ENCODE measurements at regions not wholly inside any gene's neighbourhood (a gene's known extent, or its start where the extent isn't known, plus 50 kb on each side); places are given as distances from the start of the nearest gene placed in this dataset.

DNA sequence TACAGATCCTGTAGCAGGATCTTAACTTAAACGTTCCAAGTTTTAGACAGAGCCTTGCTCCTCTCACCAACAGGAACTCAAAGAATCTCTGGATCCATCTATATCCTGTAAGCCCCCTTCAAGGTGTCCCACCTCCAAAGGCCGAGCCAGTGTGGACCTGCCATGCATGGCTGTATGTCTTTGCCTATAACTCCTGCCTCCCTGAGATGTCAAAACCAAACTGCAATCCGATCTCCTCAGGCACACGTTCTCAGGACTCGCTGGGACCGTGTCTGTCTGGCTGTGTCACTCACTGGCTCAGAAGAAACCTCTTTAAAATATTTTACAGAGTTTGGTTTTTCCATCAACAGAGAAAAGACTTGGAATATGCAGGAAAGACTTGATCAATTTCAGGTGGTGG, 51.4 kb upstream of the FAM20C start (continued):
- TF ChIP-seq BRCA1 (IDR thresholded peaks at IDR 0.05; ENCODE audit: low read depth, low read length) (no peak), POLR2AphosphoS5 (IDR thresholded peaks at IDR 0.05; ENCODE audit: low read depth, low read length) (no peak), RFX5 (IDR thresholded peaks at IDR 0.05; ENCODE audit: borderline replicate concordance, low read depth, low read length) (no peak)

Measured in H1 (cell line).